Psoas muscle (tissue), 7 donors: ENCODE measurements at regions not wholly inside any gene's neighbourhood (a gene's known extent, or its start where the extent isn't known, plus 50 kb on each side); places are given as distances from the start of the nearest gene placed in this dataset.

Experiments used
- ATAC-seq, 4 donors: fragments of 200-7000 bp; cut with Tn5 transposase; one replicate each; pipeline ENCODE4 v1.9.1; 2020; ENCODE audit warnings: moderate library complexity in 3 of 4, mild to moderate bottlenecking in 2 of 4
- DNase-seq, 2 donors: peaks; one replicate each; pipeline ENCODE4 v3.0.0-alpha.2; 2020
- H3K27ac ChIP-seq: fragments of 200-600 bp; one replicate; pipeline ENCODE4 v1.8.0; 2022
- H3K27me3 ChIP-seq, 3 donors: fragments of 200-600 bp in 1 of 3; one replicate each; pipeline versions ENCODE4 v1.6.1 to v1.8.0; 2013 to 2022; ENCODE audit warnings: low read length in 2 of 3, mild to moderate bottlenecking in 2 of 3, moderate library complexity in 1 of 3; ENCODE audit not compliant: insufficient read depth in 3 of 3
- H3K36me3 ChIP-seq, 2 donors: fragments of 200-600 bp in 1 of 2; one replicate each; pipeline versions ENCODE4 v1.6.1 to v1.8.0; 2013 to 2022; ENCODE audit warnings: low read depth in 1 of 2, mild to moderate bottlenecking in 1 of 2, moderate library complexity in 1 of 2; ENCODE audit not compliant: insufficient read depth in 1 of 2
- H3K4me1 ChIP-seq: fragments of 200-600 bp; one replicate; pipeline ENCODE4 v1.8.0; 2022
- H3K4me3 ChIP-seq: fragments of 200-600 bp; one replicate; pipeline ENCODE4 v1.8.0; 2022; ENCODE audit warnings: mild to moderate bottlenecking
- H3K9me3 ChIP-seq: fragments of 200-600 bp; one replicate; pipeline ENCODE4 v1.8.0; 2022
- WGBS, 3 donors: extraction: QIAGEN DNeasy Blood & Tissue Kit; methylation state at CpG; one replicate each; pipeline versions ENCODE4 v1.1.6 to v1.1.7; 2013; 5-methylcytosine and 5-hydroxymethylcytosine counted together
- intact Hi-C, 2 donors: fragments of 100-400 bp; cut with DNase I; formaldehyde crosslinking; loops; one replicate each; pipeline versions ENCODE4 v1.11.0 to v1.14.2; 2022
- TF ChIP-seq, protein P1 (sequence below): fragments of 200-600 bp; IDR thresholded peaks from one replicate; pipeline ENCODE4 v1.8.0; 2022; ENCODE audit warnings: antibody characterized with exemption
- donor health status: healthy with polysubstance abuse.
- donor health status: DM: no; HTN: no; CAD: no; lungs with moderate emphysema.
- donor health status: Bipolar disorder and iron deficiency.
- donor health status: healthy.
- donor health status: DM: yes; HTN: yes; CAD: no.
- donor health status: DM: no; HTN: no; CAD: no.
- donor health status: DM: yes; HTN: yes; CAD: no.

DNA sequence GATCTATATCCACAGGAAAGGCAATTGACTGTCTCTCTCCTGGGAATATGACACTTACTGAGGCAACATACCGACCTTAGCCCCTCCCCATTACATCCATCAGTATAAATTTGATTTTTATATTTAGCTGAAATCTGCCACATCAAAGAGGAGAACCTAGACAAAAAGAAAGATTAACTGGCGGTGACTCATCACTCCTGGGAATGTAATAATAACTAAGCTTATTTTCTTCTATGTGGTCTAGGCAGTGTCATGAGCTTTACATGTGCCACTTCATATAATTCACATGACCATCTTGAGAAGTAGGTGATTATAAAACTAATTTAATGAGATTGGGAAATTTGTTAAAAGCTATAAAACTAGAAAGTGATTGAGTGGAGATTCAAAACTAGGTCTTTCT, 520.0 kb upstream of the HS3ST5 start:
- H3K9me3 ChIP-seq, result no peaks in the 10 kb centered on the region
- WGBS, 3 donors, result 60 to 64% (median 62%) methylated on average over 2 of the region's 2 CpGs
- intact Hi-C loops, result no loop called here
- no peaks in the 10 kb centered on the region for H3K4me1 ChIP-seq
- TF ChIP-seq, protein P1, sequence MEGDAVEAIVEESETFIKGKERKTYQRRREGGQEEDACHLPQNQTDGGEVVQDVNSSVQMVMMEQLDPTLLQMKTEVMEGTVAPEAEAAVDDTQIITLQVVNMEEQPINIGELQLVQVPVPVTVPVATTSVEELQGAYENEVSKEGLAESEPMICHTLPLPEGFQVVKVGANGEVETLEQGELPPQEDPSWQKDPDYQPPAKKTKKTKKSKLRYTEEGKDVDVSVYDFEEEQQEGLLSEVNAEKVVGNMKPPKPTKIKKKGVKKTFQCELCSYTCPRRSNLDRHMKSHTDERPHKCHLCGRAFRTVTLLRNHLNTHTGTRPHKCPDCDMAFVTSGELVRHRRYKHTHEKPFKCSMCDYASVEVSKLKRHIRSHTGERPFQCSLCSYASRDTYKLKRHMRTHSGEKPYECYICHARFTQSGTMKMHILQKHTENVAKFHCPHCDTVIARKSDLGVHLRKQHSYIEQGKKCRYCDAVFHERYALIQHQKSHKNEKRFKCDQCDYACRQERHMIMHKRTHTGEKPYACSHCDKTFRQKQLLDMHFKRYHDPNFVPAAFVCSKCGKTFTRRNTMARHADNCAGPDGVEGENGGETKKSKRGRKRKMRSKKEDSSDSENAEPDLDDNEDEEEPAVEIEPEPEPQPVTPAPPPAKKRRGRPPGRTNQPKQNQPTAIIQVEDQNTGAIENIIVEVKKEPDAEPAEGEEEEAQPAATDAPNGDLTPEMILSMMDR, result no peak
- DNase-seq, result no peak
- H3K4me3 ChIP-seq, result no peak overlapping the region
- no peaks in the 10 kb centered on the region for H3K36me3 ChIP-seq
- no peaks in the 10 kb centered on the region for H3K27me3 ChIP-seq
- no peak overlapping the region for H3K27ac ChIP-seq
- no peak for ATAC-seq

DNA sequence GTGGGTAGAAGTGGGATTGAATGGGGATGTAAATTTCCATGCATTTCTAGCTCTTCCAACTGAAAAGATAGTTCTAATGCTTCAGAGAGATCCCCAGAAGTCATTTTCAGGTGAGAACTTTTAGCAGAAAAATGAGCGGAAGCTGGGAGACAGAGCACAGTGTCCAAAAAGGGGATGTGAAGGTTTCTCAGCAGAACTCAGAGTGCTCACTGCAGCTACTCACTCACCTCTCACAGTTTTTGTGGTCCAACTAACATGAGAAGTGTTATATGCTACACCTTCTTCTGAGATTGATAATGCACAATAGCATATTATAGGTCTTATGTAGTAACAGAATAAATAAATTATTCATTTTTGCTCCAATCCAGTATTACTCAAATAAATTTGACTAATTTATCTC, 519.2 kb upstream of the HS3ST5 start:
- H3K27ac ChIP-seq, result no peak overlapping the region
- no peak overlapping the region for H3K4me3 ChIP-seq
- intact Hi-C loops, result no loop called here
- no peak for DNase-seq
- TF ChIP-seq, protein P1, result no peak
- ATAC-seq, result no peak
- H3K36me3 ChIP-seq, result no peaks in the 10 kb centered on the region
- H3K9me3 ChIP-seq, result no peaks in the 10 kb centered on the region
- no peaks in the 10 kb centered on the region for H3K27me3 ChIP-seq
- H3K4me1 ChIP-seq, result no peaks in the 10 kb centered on the region
- WGBS, 3 donors, result 92 to 93% (median 92%) methylated on average over 1 of the region's 1 CpG

GRCh38 chr6:114844359-114844758, 501.5 kb upstream of the HS3ST5 start:
- DNase-seq (no peak), ATAC-seq (no peak)
- Histone ChIP-seq H3K4me3 (no peak overlapping the region), H3K27me3 (no peaks in the 10 kb centered on the region), H3K36me3 (no peaks in the 10 kb centered on the region), H3K9me3 (peaks cover 8% of the 10 kb centered on the region), H3K27ac (no peak overlapping the region), H3K4me1 (no peaks in the 10 kb centered on the region)
- TF ChIP-seq, protein P1, result no peak
- intact Hi-C loops, result no loop called here
- 76 to 81% (median 81%) methylated on average over 1 of the region's 1 CpG for WGBS, 3 donors

DNA sequence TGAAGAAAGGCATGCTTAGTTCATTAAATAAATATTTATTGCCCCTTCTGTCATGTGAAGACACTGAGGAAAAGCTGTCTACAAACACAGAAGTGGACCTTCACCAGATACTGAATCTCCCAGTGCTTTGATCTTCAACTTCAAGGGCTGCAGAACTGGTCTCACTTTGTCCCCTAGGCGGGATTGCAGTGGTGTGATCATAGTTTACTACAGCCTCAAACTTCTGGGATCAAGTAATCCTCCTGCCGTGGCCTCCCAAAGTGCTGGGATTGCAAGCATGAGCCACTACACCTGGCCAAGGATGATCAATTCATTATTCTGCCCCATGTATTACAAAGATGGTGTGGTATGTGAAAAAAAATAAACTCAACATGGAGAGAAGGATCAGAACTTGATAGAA, 496.2 kb upstream of the HS3ST5 start:
- Histone ChIP-seq H3K27ac (no peak overlapping the region), H3K27me3 (no peaks in the 10 kb centered on the region), H3K4me1 (no peaks in the 10 kb centered on the region), H3K36me3 (no peaks in the 10 kb centered on the region), H3K9me3 (no peaks in the 10 kb centered on the region), H3K4me3 (no peak overlapping the region)
- no peak for ATAC-seq
- TF ChIP-seq, protein P1, result no peak
- WGBS, 3 donors, result 75 to 82% (median 77%) methylated on average over 2 of the region's 2 CpGs
- intact Hi-C loops, result no loop called here
- no peak for DNase-seq

- no peaks in the 10 kb centered on the region for H3K36me3 ChIP-seq
- DNase-seq (no peak), ATAC-seq (no peak)
- H3K4me1 ChIP-seq, result no peaks in the 10 kb centered on the region
- H3K4me3 ChIP-seq, result no peak overlapping the region
- TF ChIP-seq, protein P1, result no peak
- H3K27ac ChIP-seq, result no peak overlapping the region
- no peaks in the 10 kb centered on the region for H3K9me3 ChIP-seq
- WGBS, 3 donors, result 70 to 80% (median 75%) methylated on average over 1 of the region's 1 CpG
- H3K27me3 ChIP-seq, result no peaks in the 10 kb centered on the region
- intact Hi-C loops, result no loop called here
Observed at GRCh38 chr6:114833211-114833610, 490.4 kb upstream of the HS3ST5 start.
